ENCODE measurements at regions not wholly inside any gene's neighbourhood (a gene's known extent, or its start where the extent isn't known, plus 50 kb on each side); places are given as distances from the start of the nearest gene placed in this dataset.
"Not testable (repeated sequence)": the region's sequence is repeated elsewhere in the genome, so short reads cannot be mapped to it uniquely, and the experiment has no call there.

- no peak for DNase-seq
These were observed 112.9 kb upstream of the TMEM45B start for GRCh38 chr11:129702410-129703398.

GRCh38 chr11:129703846-129704245 is 111.8 kb upstream of the TMEM45B start:
- no peak for DNase-seq

- DNase-seq, result no peak
These were observed 110.8 kb upstream of the TMEM45B start for GRCh38 chr11:129704831-129705230.

DNA sequence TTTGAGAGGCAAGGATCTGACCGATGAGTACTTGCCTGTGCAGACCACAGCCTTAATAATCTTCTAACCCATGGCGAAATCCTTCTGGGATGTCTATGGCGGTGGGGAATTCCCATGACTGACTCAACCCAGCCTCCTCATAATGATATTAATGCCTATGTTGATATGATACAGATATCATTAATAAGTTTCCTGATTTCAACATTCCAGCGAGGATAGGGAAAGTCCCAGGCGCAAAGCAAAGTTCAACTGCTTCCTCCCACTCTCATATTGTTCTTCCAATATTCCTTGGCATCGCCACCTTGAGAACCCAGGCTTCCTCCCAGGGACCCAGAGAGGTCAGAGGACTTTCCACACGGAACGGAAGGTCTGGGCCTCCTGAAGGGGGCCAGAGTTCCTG is 110.3 kb upstream of the TMEM45B start:
- DNase-seq, result no peak

DNA sequence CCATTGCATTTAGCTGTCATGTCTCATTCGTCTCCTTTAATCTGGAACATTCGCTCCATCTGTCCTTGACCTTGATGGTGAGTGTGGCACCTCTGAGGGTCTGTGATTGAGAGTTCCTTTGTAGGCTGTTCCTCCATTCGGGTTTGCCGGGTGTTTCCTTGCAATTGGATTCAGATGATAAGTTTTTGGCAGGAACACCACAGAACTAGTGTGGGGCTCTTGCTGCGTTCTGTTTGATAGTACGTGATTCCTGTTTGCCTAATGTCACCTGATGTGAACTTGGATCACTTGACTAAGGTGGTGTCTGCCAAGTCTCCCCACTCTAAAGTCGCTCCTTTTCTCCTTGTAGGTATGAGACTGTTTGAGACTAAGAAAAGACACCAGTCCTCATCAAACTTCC is 109.7 kb upstream of the TMEM45B start:
- DNase-seq, result no peak

GRCh38 chr11:129709801-129710398 is 105.7 kb upstream of the TMEM45B start:
- DNase-seq, result no peak

GRCh38 chr11:129710423-129710822 is 105.2 kb upstream of the TMEM45B start:
- no peak for DNase-seq

DNA sequence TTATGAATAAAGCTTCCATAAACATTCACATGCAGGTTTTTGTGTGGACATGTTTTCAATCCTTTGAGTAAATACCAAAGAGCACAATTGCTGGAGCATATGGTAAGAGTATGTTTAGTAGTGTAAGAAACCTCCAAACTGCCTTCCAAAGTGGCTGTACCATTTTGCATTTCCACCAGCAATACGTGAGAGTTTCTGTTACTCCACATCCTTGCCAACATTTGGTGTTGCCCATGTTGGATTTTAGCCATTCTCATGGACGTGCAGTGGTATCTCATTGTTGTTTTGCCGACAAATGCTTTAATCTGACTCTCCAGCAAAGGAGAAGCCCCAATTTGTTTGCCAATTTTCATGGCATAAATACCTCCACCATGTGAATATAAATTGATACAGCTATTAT is 103.9 kb upstream of the TMEM45B start:
- DNase-seq, result no peak

- DNase-seq, result not testable (repeated sequence)
These were observed 103.0 kb upstream of the TMEM45B start for GRCh38 chr11:129712486-129713240.

DNA sequence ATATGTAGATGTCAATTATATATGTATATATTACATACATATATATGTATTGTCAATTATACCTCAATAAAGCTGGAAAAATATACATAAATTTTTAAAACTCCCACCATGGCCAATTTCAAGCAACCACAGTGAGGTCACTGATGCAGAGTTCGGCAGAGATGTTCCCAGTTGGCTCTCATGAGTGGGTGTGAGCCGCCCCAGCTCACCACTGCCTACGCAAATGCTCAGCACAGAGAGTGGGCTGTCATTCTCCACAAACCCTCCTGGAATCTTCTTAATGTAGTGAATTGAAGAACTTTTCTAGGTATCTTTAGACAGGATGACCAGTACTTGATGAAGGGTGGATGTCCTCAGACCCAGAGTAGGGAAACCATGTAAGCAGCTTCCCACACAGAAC is 96.6 kb upstream of the TMEM45B start:
- DNase-seq, result no peak

- DNase-seq, result no peak
These were observed 95.5 kb upstream of the TMEM45B start for GRCh38 chr11:129720156-129720555.

- DNase-seq, result no peak
These were observed 94.7 kb upstream of the TMEM45B start for GRCh38 chr11:129720994-129721393.

DNA sequence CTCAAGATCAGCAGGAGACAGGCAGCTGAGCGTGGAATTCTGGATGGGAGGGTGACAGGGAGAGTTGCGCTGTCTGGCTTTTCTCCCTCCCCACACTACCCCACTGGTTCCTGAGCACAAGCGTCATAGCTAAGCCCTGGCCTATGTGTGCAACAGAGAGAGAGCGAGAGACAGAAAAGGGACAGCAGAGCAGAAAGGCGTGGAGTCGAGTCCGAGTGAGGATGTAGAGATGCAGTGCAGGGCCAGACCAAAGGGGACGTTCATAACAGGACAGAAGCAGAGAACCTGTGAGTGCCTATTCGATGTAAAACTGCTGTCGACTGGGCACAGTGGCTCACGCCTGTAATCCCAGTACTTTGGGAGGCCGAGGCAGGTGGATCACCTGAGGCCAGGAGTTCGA is 94.0 kb upstream of the TMEM45B start:
- DNase-seq, result no peak

DNA sequence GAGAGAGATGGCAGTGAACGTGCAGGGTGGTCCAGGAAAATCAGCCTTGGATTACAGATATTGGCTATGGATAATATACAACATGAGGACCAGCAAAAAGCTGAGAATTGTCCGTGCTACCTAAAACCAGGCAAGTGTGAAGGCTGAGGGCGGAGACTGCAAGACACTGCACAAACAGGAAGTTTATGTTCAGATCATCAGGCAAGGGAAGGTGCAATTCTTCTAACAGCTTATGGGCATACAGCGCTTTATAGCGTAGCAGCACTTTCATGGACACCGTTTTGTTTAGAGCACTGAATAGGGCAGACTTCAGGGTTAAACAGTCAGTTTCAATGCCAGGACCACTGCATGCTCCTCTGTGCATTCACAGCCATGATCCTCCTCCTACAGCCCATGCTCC is 93.1 kb upstream of the TMEM45B start:
- no peak for DNase-seq

DNA sequence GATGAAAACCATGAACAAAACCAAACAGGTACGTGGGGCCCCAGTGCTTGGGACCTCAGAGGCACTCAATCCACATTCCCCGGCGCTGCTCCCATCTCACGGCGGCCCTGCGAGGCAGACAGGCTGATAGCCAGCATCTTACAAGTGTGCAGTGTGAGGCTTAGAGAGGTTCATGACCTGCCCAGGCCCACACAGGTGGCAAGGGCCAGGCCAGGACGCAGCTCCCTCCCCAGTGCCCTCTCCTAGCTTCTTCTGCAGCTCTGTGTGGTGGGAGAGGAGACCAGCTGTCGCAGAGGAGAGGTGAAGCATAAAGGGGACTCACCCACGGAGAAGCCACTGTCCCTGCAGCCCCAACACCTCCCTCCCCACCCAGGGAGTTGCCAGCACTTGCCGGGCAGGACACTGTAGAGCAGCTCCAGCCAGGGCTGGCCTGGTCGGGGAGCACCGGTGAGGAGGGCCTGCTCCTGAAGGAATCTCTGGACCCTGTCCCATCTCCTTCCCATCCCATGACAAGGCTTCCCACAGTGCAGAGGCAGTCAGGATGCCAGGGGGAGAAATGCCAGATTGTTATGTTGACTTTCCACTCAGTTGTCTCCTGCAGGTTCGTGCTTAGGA is 92.4 kb upstream of the TMEM45B start:
- no peak for DNase-seq

- no peak for DNase-seq
These were observed 91.9 kb upstream of the TMEM45B start for GRCh38 chr11:129723761-129724162.

GRCh38 chr11:129724866-129725265 is 90.8 kb upstream of the TMEM45B start:
- DNase-seq, result no peak

- DNase-seq, result no peak
These were observed 89.5 kb upstream of the TMEM45B start for GRCh38 chr11:129726179-129726578.

- DNase-seq, result no peak
These were observed 87.1 kb upstream of the TMEM45B start for GRCh38 chr11:129728581-129728980.

- no peak for DNase-seq
These were observed 86.4 kb upstream of the TMEM45B start for GRCh38 chr11:129729216-129729615.

DNA sequence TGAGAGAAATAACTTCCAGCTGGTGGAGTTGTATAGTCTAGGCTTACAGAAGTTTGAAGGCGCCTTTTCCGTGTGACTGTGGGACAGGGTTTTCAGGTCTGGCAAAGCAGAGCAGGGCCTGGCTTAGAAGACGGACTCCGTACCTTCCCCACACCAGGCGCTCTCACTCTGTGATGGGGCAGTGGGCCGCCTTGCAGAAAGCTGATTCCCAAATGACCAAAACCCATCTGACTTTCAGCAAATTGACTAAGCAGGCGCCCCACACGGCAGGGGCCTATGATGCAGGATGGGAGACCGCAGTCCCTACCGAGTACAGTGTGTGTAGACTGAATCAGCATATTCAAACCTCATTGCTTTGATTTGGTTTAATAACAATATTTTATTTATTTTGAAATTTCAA is 85.8 kb upstream of the TMEM45B start:
- DNase-seq, result no peak

DNA sequence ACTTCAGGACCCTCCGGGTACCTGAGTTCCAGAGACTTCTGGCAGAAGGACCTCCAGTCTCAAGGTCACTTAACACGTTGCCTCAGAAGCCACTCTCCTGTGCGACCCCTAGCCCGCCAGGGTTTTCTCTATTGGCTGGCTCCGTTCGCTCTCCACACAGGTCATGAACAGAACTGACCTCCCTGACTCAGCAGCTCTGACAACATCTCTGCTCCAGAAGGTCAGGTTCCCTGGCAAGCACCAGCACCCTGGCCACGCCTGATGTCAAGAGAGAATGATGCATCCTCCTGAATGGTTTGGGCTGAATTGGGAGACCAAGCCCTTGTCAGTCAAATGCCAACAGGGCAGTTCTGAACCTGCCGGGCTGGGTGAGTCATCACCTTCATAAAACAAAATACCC is 84.3 kb upstream of the TMEM45B start:
- DNase-seq, result no peak

- DNase-seq, result no peak
These were observed 82.7 kb upstream of the TMEM45B start for GRCh38 chr11:129732941-129733340.

Measured in stimulated activated CD4-positive, alpha-beta T cell treated with anti-CD3 and anti-CD28 coated beads, Interleukin-1b, Interleukin-23, amount 100 ng/mL, for 48 hours (primary cell).